ENCODE measurements at regions not wholly inside any gene's neighbourhood (a gene's known extent, or its start where the extent isn't known, plus 50 kb on each side); places are given as distances from the start of the nearest gene placed in this dataset.

GRCh38 chr3:197435426-197435825 is 120.3 kb downstream of the BDH1 start:
- DNase-seq (ENCODE audit: low read depth, low spot score) (no peak), ATAC-seq (no peak)
- Histone ChIP-seq H3K27me3 (ENCODE audit: control insufficient read depth, insufficient read depth, low read length) (peaks cover 18% of the 10 kb centered on the region), H3K36me3 (ENCODE audit: control insufficient read depth, insufficient read depth, low read length) (no peaks in the 10 kb centered on the region), H3K27ac (ENCODE audit: low read length) (no peak overlapping the region), H3K4me1 (ENCODE audit: control insufficient read depth, insufficient read depth, low read length) (no peaks in the 10 kb centered on the region), H3K4me3 (ENCODE audit: low read depth in 2 of 2, low read length in 2 of 2) (no peak overlapping the region), H3K9me3 (ENCODE audit: control insufficient read depth, insufficient read depth, low read depth, low read length) (no peaks in the 10 kb centered on the region)
- TF ChIP-seq TCF7L2 (IDR thresholded peaks at IDR 0.05; ENCODE audit: low read depth, low read length) (no peak), SIN3A (IDR thresholded peaks at IDR 0.05; ENCODE audit: borderline replicate concordance, insufficient read depth, low read depth, low read length) (no peak), POLR2AphosphoS5 (IDR thresholded peaks at IDR 0.05; ENCODE audit: low read depth, low read length) (no peak)
- TF ChIP-seq, protein P1, sequence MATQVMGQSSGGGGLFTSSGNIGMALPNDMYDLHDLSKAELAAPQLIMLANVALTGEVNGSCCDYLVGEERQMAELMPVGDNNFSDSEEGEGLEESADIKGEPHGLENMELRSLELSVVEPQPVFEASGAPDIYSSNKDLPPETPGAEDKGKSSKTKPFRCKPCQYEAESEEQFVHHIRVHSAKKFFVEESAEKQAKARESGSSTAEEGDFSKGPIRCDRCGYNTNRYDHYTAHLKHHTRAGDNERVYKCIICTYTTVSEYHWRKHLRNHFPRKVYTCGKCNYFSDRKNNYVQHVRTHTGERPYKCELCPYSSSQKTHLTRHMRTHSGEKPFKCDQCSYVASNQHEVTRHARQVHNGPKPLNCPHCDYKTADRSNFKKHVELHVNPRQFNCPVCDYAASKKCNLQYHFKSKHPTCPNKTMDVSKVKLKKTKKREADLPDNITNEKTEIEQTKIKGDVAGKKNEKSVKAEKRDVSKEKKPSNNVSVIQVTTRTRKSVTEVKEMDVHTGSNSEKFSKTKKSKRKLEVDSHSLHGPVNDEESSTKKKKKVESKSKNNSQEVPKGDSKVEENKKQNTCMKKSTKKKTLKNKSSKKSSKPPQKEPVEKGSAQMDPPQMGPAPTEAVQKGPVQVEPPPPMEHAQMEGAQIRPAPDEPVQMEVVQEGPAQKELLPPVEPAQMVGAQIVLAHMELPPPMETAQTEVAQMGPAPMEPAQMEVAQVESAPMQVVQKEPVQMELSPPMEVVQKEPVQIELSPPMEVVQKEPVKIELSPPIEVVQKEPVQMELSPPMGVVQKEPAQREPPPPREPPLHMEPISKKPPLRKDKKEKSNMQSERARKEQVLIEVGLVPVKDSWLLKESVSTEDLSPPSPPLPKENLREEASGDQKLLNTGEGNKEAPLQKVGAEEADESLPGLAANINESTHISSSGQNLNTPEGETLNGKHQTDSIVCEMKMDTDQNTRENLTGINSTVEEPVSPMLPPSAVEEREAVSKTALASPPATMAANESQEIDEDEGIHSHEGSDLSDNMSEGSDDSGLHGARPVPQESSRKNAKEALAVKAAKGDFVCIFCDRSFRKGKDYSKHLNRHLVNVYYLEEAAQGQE (IDR thresholded peaks at IDR 0.05; ENCODE audit: insufficient read depth in 1 of 2, low read depth in 2 of 2, low read length in 1 of 2) = no peak
- TF ChIP-seq, protein P2, sequence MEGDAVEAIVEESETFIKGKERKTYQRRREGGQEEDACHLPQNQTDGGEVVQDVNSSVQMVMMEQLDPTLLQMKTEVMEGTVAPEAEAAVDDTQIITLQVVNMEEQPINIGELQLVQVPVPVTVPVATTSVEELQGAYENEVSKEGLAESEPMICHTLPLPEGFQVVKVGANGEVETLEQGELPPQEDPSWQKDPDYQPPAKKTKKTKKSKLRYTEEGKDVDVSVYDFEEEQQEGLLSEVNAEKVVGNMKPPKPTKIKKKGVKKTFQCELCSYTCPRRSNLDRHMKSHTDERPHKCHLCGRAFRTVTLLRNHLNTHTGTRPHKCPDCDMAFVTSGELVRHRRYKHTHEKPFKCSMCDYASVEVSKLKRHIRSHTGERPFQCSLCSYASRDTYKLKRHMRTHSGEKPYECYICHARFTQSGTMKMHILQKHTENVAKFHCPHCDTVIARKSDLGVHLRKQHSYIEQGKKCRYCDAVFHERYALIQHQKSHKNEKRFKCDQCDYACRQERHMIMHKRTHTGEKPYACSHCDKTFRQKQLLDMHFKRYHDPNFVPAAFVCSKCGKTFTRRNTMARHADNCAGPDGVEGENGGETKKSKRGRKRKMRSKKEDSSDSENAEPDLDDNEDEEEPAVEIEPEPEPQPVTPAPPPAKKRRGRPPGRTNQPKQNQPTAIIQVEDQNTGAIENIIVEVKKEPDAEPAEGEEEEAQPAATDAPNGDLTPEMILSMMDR (IDR thresholded peaks at IDR 0.05) = no peak
- POLR2A ChIA-PET = interaction anchor here (0.5 kb wide), 1 partner anchor 1540 kb away, joined by 6 read pairs; no protein-coding TSS in a partner anchor
- CTCF ChIA-PET = no interaction called here
- no TSS peak for BruUV-seq (replicated peaks)
- intact Hi-C loops (cut with micrococcal nuclease; ENCODE audit: unreplicated experiment) = no loop called here
- in situ Hi-C loops (cut with HindIII; ENCODE audit: low pct_unique_long_range_greater_than_20kb, low sequenced_read_pairs) = no loop called here

- TF ChIP-seq TCF7L2 (IDR thresholded peaks at IDR 0.05; ENCODE audit: low read depth, low read length) = no peak
- TF ChIP-seq, protein P1 (IDR thresholded peaks at IDR 0.05; ENCODE audit: insufficient read depth in 1 of 2, low read depth in 2 of 2, low read length in 1 of 2) = no peak
- TF ChIP-seq, protein P2 (IDR thresholded peaks at IDR 0.05) = no peak
- TF ChIP-seq POLR2AphosphoS5 (IDR thresholded peaks at IDR 0.05; ENCODE audit: low read depth, low read length) = no peak
- TF ChIP-seq SIN3A (IDR thresholded peaks at IDR 0.05; ENCODE audit: borderline replicate concordance, insufficient read depth, low read depth, low read length) = no peak
- POLR2A ChIA-PET = interaction anchor here (0.5 kb wide), 1 partner anchor 1539 kb away, joined by 6 read pairs; no protein-coding TSS in a partner anchor
Measured at GRCh38 chr3:197434830-197435229, 120.9 kb downstream of the BDH1 start.

More at GRCh38 chr3:197434830-197435229, 120.9 kb downstream of the BDH1 start:
- Histone ChIP-seq H3K9me3 (ENCODE audit: control insufficient read depth, insufficient read depth, low read depth, low read length) (no peaks in the 10 kb centered on the region), H3K4me3 (ENCODE audit: low read depth in 2 of 2, low read length in 2 of 2) (no peak overlapping the region), H3K36me3 (ENCODE audit: control insufficient read depth, insufficient read depth, low read length) (no peaks in the 10 kb centered on the region), H3K4me1 (ENCODE audit: control insufficient read depth, insufficient read depth, low read length) (no peaks in the 10 kb centered on the region), H3K27me3 (ENCODE audit: control insufficient read depth, insufficient read depth, low read length) (peaks cover 18% of the 10 kb centered on the region), H3K27ac (ENCODE audit: low read length) (no peak overlapping the region)
- intact Hi-C loops (cut with micrococcal nuclease; ENCODE audit: unreplicated experiment) (no loop called here), in situ Hi-C loops (cut with HindIII; ENCODE audit: low pct_unique_long_range_greater_than_20kb, low sequenced_read_pairs) (no loop called here)
- DNase-seq (ENCODE audit: low read depth, low spot score) (no peak), ATAC-seq (no peak)
- CTCF ChIA-PET = no interaction called here
- BruUV-seq (replicated peaks) = no TSS peak

Data from Panc1 (cell line).